GM18507 (cell line): ENCODE measurements at regions not wholly inside any gene's neighbourhood (a gene's known extent, or its start where the extent isn't known, plus 50 kb on each side); places are given as distances from the start of the nearest gene placed in this dataset.

ENCODE experiments used
- DNase-seq: peaks from one replicate; pipeline ENCODE4 v3.0.0; 2011; ENCODE audit warnings: low read depth; ENCODE audit not compliant: insufficient read length; ENCODE audit errors: extremely low spot score
- FAIRE-seq: peaks from 2 replicates; lab custom pipeline; 2011; peaks lifted over from hg19 to GRCh38; lab: Jason Lieb, UNC

GRCh38 chr18:51751901-51752300 lies 554.4 kb upstream of the MEX3C start:
- no peak for DNase-seq
- no peak for FAIRE-seq

GRCh38 chr18:51753365-51754057 lies 556.0 kb upstream of the MEX3C start:
- DNase-seq: no peak
- FAIRE-seq: no peak

GRCh38 chr18:51754566-51754965 lies 557.1 kb upstream of the MEX3C start:
- no peak for DNase-seq
- no peak for FAIRE-seq

GRCh38 chr18:51757255-51757924 lies 559.9 kb upstream of the MEX3C start:
- FAIRE-seq (no peak), DNase-seq (no peak)

- no peak for FAIRE-seq
- no peak for DNase-seq
Observed at GRCh38 chr18:51762373-51762772, 564.9 kb upstream of the MEX3C start.

GRCh38 chr18:51765606-51766360 lies 568.3 kb upstream of the MEX3C start:
- DNase-seq (no peak), FAIRE-seq (no peak)

- FAIRE-seq (no peak), DNase-seq (no peak)
Observed at GRCh38 chr18:51767293-51767692, 569.8 kb upstream of the MEX3C start.

GRCh38 chr18:51778115-51778514 lies 561.9 kb upstream of the DCC start:
- FAIRE-seq (no peak), DNase-seq (no peak)

- FAIRE-seq (no peak), DNase-seq (no peak)
Observed at GRCh38 chr18:51789871-51790270, 550.1 kb upstream of the DCC start.

- FAIRE-seq: no peak
Observed at GRCh38 chr18:51801514-51801913, 538.5 kb upstream of the DCC start.

GRCh38 chr18:51802569-51803428 lies 537.2 kb upstream of the DCC start:
- no peak for DNase-seq
- FAIRE-seq: no peak

More at GRCh38 chr18:51801514-51801913, 538.5 kb upstream of the DCC start:
- no peak for DNase-seq

GRCh38 chr18:51807336-51807735 lies 532.7 kb upstream of the DCC start:
- no peak for FAIRE-seq
- no peak for DNase-seq

- DNase-seq (no peak), FAIRE-seq (no peak)
Observed at GRCh38 chr18:51811883-51812282, 528.1 kb upstream of the DCC start.

GRCh38 chr18:51813740-51814139 lies 526.3 kb upstream of the DCC start:
- no peak for DNase-seq
- no peak for FAIRE-seq

- no peak for DNase-seq
- FAIRE-seq: no peak
Observed at GRCh38 chr18:51821610-51822009, 518.4 kb upstream of the DCC start.

- DNase-seq: no peak
- no peak for FAIRE-seq
Observed at GRCh38 chr18:51824746-51825145, 515.3 kb upstream of the DCC start.

GRCh38 chr18:51833850-51834249 lies 506.1 kb upstream of the DCC start:
- FAIRE-seq: no peak
- no peak for DNase-seq

- FAIRE-seq: no peak
Observed at GRCh38 chr18:51848702-51849101, 491.3 kb upstream of the DCC start.

GRCh38 chr18:51852681-51853080 lies 487.3 kb upstream of the DCC start:
- FAIRE-seq: no peak

More at GRCh38 chr18:51848702-51849101, 491.3 kb upstream of the DCC start:
- no peak for DNase-seq

GRCh38 chr18:51857989-51858388 lies 482.0 kb upstream of the DCC start:
- no peak for DNase-seq
- no peak for FAIRE-seq

More at GRCh38 chr18:51852681-51853080, 487.3 kb upstream of the DCC start:
- DNase-seq: no peak
